Tibial nerve (tissue), 4 donors: ENCODE measurements at regions not wholly inside any gene's neighbourhood (a gene's known extent, or its start where the extent isn't known, plus 50 kb on each side); places are given as distances from the start of the nearest gene placed in this dataset.

Experiments used
- CTCF ChIP-seq, 5 experiments: fragments of 200-600 bp in 3 of 5; fragments of 450-650 bp in 2 of 5; sonication (generic) in 3 of 5; IDR thresholded peaks; one replicate each; pipeline ENCODE4 v1.5.1; 2016 to 2019; ENCODE audit warnings: antibody characterized with exemption in 5 of 5, mild to moderate bottlenecking in 3 of 5, moderate library complexity in 2 of 5
- EP300 ChIP-seq, 2 donors: sonication (generic); formaldehyde crosslinking; IDR thresholded peaks; one replicate each; pipeline ENCODE4 v1.6.1; 2017; ENCODE audit warnings: antibody characterized with exemption in 2 of 2, mild to moderate bottlenecking in 1 of 2
- POLR2A ChIP-seq, 2 donors: fragments of 450-650 bp; IDR thresholded peaks; one replicate each; pipeline ENCODE4 v1.6.1; 2017; ENCODE audit warnings: antibody characterized with exemption in 2 of 2, mild to moderate bottlenecking in 2 of 2, moderate library complexity in 2 of 2

- TF ChIP-seq POLR2A (IDR thresholded peaks at IDR 0.05): no peak
- no peak for TF ChIP-seq CTCF (IDR thresholded peaks at IDR 0.05)
- no peak for TF ChIP-seq EP300 (IDR thresholded peaks at IDR 0.05)
These were observed 459.3 kb upstream of the NRP1 start for GRCh38 chr10:33793793-33794192.
